IMR-90 (cell line): ENCODE measurements at regions not wholly inside any gene's neighbourhood (a gene's known extent, or its start where the extent isn't known, plus 50 kb on each side); places are given as distances from the start of the nearest gene placed in this dataset.

Source experiments
- ATAC-seq: fragments of 200-7000 bp; cut with Tn5 transposase; 2 replicates; pipeline ENCODE4 v1.9.1; 2020; ENCODE audit warnings: low read depth, mild to moderate bottlenecking, moderate library complexity
- BruUV-seq: library from RNA; stranded (reverse); fragments of 400-500 nt; replicated peaks from 2 replicates; lab custom pipeline; 2021; lab: Mats Ljungman, UMichigan
- CTCF ChIA-PET: fragments of 300-600 bp; formaldehyde crosslinking; extraction: SDS; loops from one replicate; lab custom pipeline; 2021; ENCODE audit warnings: antibody characterized with exemption; lab: Yijun Ruan, JAX
- POLR2A ChIA-PET: fragments of 300-600 bp; sonication (Branson Sonifier 250); formaldehyde crosslinking; loops from one replicate; lab custom pipeline; 2022; ENCODE audit warnings: antibody characterized with exemption; ENCODE audit not compliant: unreplicated experiment; lab: Charles Lee
- DNase-seq: peaks from one replicate; pipeline ENCODE4 v3.0.0; 2013
- H2AFZ ChIP-seq: replicated peaks from 2 replicates; pipeline ENCODE3; 2013; ENCODE audit warnings: low read length, mild to moderate bottlenecking; ENCODE audit not compliant: poor library complexity
- H2AK5ac ChIP-seq: 2 replicates; pipeline ENCODE4 v1.6.1; 2013; ENCODE audit warnings: low read depth, low read length, inconsistent platforms
- H2AK9ac ChIP-seq: replicated peaks from 2 replicates; pipeline ENCODE3; 2013; ENCODE audit warnings: mild to moderate bottlenecking, low read depth, low read length, moderate library complexity; ENCODE audit not compliant: poor library complexity
- H2BK120ac ChIP-seq: 2 replicates; pipeline ENCODE4 v1.6.1; 2013; ENCODE audit warnings: low read depth, low read length, inconsistent platforms
- H2BK15ac ChIP-seq: 3 replicates; pipeline ENCODE4 v1.6.1; 2013; ENCODE audit warnings: low read depth, low read length, inconsistent platforms
- H2BK20ac ChIP-seq: 2 replicates; pipeline ENCODE4 v1.6.1; 2013; ENCODE audit warnings: low read depth, mild to moderate bottlenecking, inconsistent platforms, low read length, moderate library complexity
- H2BK5ac ChIP-seq: 2 replicates; pipeline ENCODE4 v1.6.1; 2013; ENCODE audit warnings: mild to moderate bottlenecking, low read depth, low read length, inconsistent platforms; ENCODE audit not compliant: poor library complexity, severe bottlenecking
- H3K14ac ChIP-seq: replicated peaks from 2 replicates; pipeline ENCODE4 v1.6.1; 2013; ENCODE audit warnings: low read depth, low read length, inconsistent platforms
- H3K18ac ChIP-seq: 2 replicates; pipeline ENCODE4 v1.6.1; 2013; ENCODE audit warnings: low read depth, low read length, control low read depth
- H3K23ac ChIP-seq: 2 replicates; pipeline ENCODE4 v1.6.1; 2013; ENCODE audit warnings: low read depth, low read length, inconsistent platforms
- H3K27ac ChIP-seq: 2 replicates; pipeline ENCODE4 v1.5.1; 2013; ENCODE audit warnings: mild to moderate bottlenecking, control low read depth, low read length; ENCODE audit not compliant: insufficient read depth
- H3K27me3 ChIP-seq: 2 replicates; pipeline ENCODE4 v1.6.1; 2013; ENCODE audit warnings: low read length; ENCODE audit not compliant: control insufficient read depth, insufficient read depth
- H3K36me3 ChIP-seq: 2 replicates; pipeline ENCODE4 v1.6.1; 2013; ENCODE audit warnings: low read length, mixed read lengths; ENCODE audit not compliant: control insufficient read depth, insufficient read depth
- H3K4ac ChIP-seq: 2 replicates; pipeline ENCODE4 v1.6.1; 2013; ENCODE audit warnings: low read depth, low read length, inconsistent platforms
- H3K4me1 ChIP-seq: 2 replicates; pipeline ENCODE4 v1.6.1; 2013; ENCODE audit warnings: low read length, mixed read lengths; ENCODE audit not compliant: control insufficient read depth, insufficient read depth
- H3K4me2 ChIP-seq: 2 replicates; pipeline ENCODE4 v1.6.1; 2013; ENCODE audit warnings: low read depth, mild to moderate bottlenecking, control low read depth, low read length, moderate library complexity
- H3K4me3 ChIP-seq: 2 replicates; pipeline ENCODE4 v1.5.1; 2013; ENCODE audit warnings: low read depth, mild to moderate bottlenecking, control low read depth, low read length, moderate library complexity; ENCODE audit not compliant: insufficient read depth
- H3K56ac ChIP-seq: 2 replicates; pipeline ENCODE4 v1.6.1; 2013; ENCODE audit warnings: low read length, inconsistent platforms; ENCODE audit not compliant: insufficient read depth; ENCODE audit errors: extremely low read depth
- H3K79me1 ChIP-seq, 2 experiments: 2 replicates each; pipeline ENCODE4 v1.6.1; 2013; ENCODE audit warnings: low read length in 2 of 2, inconsistent platforms in 1 of 2, low read depth in 1 of 2
- H3K9ac ChIP-seq: 2 replicates; pipeline ENCODE4 v1.6.1; 2013; ENCODE audit warnings: low read depth, low read length, control low read depth
- H3K9me1 ChIP-seq: 2 replicates; pipeline ENCODE4 v1.6.1; 2013; ENCODE audit warnings: low read length, inconsistent platforms; ENCODE audit not compliant: insufficient read depth
- H3K9me3 ChIP-seq: 2 replicates; pipeline ENCODE4 v1.6.1; 2013; ENCODE audit warnings: low read length; ENCODE audit not compliant: control insufficient read depth, insufficient read depth
- H4K20me1 ChIP-seq: 2 replicates; pipeline ENCODE4 v1.6.1; 2013; ENCODE audit warnings: low read length, inconsistent platforms; ENCODE audit not compliant: insufficient read depth
- H4K5ac ChIP-seq: 2 replicates; pipeline ENCODE4 v1.6.1; 2013; ENCODE audit warnings: mild to moderate bottlenecking, low read depth, low read length, control low read depth
- H4K8ac ChIP-seq, 2 experiments: 2 replicates each; pipeline ENCODE4 v1.6.1; 2013; ENCODE audit warnings: low read depth in 2 of 2, low read length in 2 of 2, control low read depth in 1 of 2, inconsistent platforms in 1 of 2
- H4K91ac ChIP-seq: 2 replicates; pipeline ENCODE4 v1.6.1; 2013; ENCODE audit warnings: low read depth, low read length, inconsistent platforms; ENCODE audit not compliant: insufficient read depth
- BHLHE40 ChIP-seq: fragments of 150-350 bp; IDR thresholded peaks from 2 replicates; pipeline ENCODE4 v1.6.1; 2016; ENCODE audit warnings: mild to moderate bottlenecking, low read depth, low read length
- CEBPB ChIP-seq: IDR thresholded peaks from 2 replicates; pipeline ENCODE4 v1.6.1; 2012; ENCODE audit warnings: low read depth, low read length, improper control_type of control experiment
- FOS ChIP-seq: fragments of 150-350 bp; IDR thresholded peaks from 2 replicates; pipeline ENCODE4 v1.6.1; 2016; ENCODE audit warnings: low read depth, low read length
- MAFK ChIP-seq: IDR thresholded peaks from 2 replicates; pipeline ENCODE4 v1.6.1; 2012; ENCODE audit warnings: low read depth, low read length, improper control_type of control experiment
- MXI1 ChIP-seq: IDR thresholded peaks from 2 replicates; pipeline ENCODE4 v1.6.1; 2012; ENCODE audit warnings: low read depth, mild to moderate bottlenecking, low read length, moderate library complexity, borderline replicate concordance
- NFE2L2 ChIP-seq: fragments of 150-350 bp; IDR thresholded peaks from 2 replicates; pipeline ENCODE4 v1.6.1; 2016; ENCODE audit warnings: low read depth, mild to moderate bottlenecking, low read length
- POLR2A ChIP-seq: IDR thresholded peaks from 2 replicates; pipeline ENCODE4 v1.6.1; 2012; ENCODE audit warnings: mild to moderate bottlenecking, low read depth, low read length
- RAD21 ChIP-seq: IDR thresholded peaks from 2 replicates; pipeline ENCODE4 v1.6.1; 2012; ENCODE audit warnings: low read length, improper control_type of control experiment
- RCOR1 ChIP-seq: IDR thresholded peaks from 2 replicates; pipeline ENCODE4 v1.6.1; 2012; ENCODE audit warnings: mild to moderate bottlenecking, low read length, improper control_type of control experiment; ENCODE audit not compliant: insufficient replicate concordance
- RFX5 ChIP-seq: IDR thresholded peaks from 2 replicates; pipeline ENCODE4 v1.8.0; 2012; ENCODE audit warnings: low read depth, mild to moderate bottlenecking, low read length, moderate library complexity
- SMC3 ChIP-seq: fragments of 150-350 bp; IDR thresholded peaks from 2 replicates; pipeline ENCODE4 v1.6.1; 2016; ENCODE audit warnings: low read depth, mild to moderate bottlenecking, antibody characterized with exemption, low read length, moderate library complexity
- WGBS, 2 experiments: methylation state at CpG; one replicate each; pipeline versions ENCODE4 v1.1.5 to v1.1.7; 2013; ENCODE audit warnings: missing lambda C conversion rate in 2 of 2; ENCODE audit not compliant: insufficient read length in 1 of 2; ENCODE audit errors: extremely low coverage in 2 of 2; 5-methylcytosine and 5-hydroxymethylcytosine counted together
- dilution Hi-C: fragments of 300-500 bp; cut with HindIII; formaldehyde crosslinking; loops from one replicate; pipeline ENCODE4 v1.14.3; 2018; ENCODE audit warnings: low sequenced_read_pairs; ENCODE audit not compliant: unreplicated experiment
- in situ Hi-C: fragments of 300-500 bp; cut with MboI; formaldehyde crosslinking; loops from 3 replicates; pipeline ENCODE4 v1.14.3; 2019; ENCODE audit warnings: low sequenced_read_pairs, inconsistent platforms, mixed read lengths
- intact Hi-C: fragments of 100-400 bp; cut with micrococcal nuclease; formaldehyde crosslinking; loops from 2 replicates; pipeline ENCODE4 v1.10.0; 2022
- TF ChIP-seq, protein P1 (sequence below): conservative IDR thresholded peaks from 2 replicates; pipeline ENCODE4 v1.5.1; 2012; ENCODE audit warnings: mild to moderate bottlenecking, low read depth, low read length, improper control_type of control experiment
- TF ChIP-seq, protein P2 (sequence below): fragments of 150-350 bp; IDR thresholded peaks from 2 replicates; pipeline ENCODE4 v1.6.1; 2016; ENCODE audit warnings: low read depth, mild to moderate bottlenecking, low read length, moderate library complexity, borderline replicate concordance
- TF ChIP-seq, protein P3 (sequence below): fragments of 150-350 bp; IDR thresholded peaks from 2 replicates; pipeline ENCODE4 v1.6.1; 2017; ENCODE audit warnings: mild to moderate bottlenecking, antibody characterized with exemption, low read length, low read depth

DNA sequence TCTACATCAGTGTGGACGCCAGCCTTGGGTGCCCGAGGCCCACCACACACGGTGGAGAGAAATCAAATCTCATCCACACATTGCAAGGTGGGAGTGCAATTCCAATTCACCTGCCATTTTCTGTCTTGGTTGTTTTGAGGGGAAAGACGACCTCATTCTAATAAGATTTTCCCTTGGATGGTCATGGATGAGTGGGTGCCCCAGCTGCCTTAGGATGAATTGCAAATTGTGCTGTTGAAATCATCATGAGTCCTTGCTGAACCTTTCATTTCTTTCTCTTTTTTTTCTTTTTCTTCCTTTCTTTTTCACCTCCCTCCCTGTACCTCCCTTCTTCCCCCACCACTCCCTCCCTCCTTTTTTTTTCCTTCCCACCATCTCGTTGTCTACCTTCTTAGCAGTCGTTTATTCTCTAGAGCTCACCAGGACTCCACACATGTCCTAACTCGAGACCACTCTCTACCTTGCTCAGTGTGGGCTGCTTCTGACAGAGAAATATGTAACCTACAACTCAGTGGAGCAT, 266.9 kb upstream of the NFE2L3 start:
- no peak overlapping the region for H4K5ac ChIP-seq
- no peaks in the 10 kb centered on the region for H4K20me1 ChIP-seq
- H3K4me3 ChIP-seq = no peak overlapping the region
- H4K8ac ChIP-seq = no peak overlapping the region
- H2BK120ac ChIP-seq = no peak overlapping the region
- no peaks in the 10 kb centered on the region for H3K4me1 ChIP-seq
- H3K14ac ChIP-seq = no peak overlapping the region
- in situ Hi-C loops = no loop called here
- H3K9ac ChIP-seq = no peak overlapping the region
- H3K4me2 ChIP-seq = no peak overlapping the region
- DNase-seq (no peak), ATAC-seq (no peak)
- H3K79me1 ChIP-seq = no peaks in the 10 kb centered on the region
- H3K4ac ChIP-seq = no peak overlapping the region
- H2AK9ac ChIP-seq = no peak overlapping the region
- intact Hi-C loops = no loop called here
- BruUV-seq = no TSS peak
- H3K9me3 ChIP-seq = no peaks in the 10 kb centered on the region
- H3K9me1 ChIP-seq = no peaks in the 10 kb centered on the region
- no peak overlapping the region for H3K18ac ChIP-seq
- ChIA-PET CTCF (interaction anchor here (0.6 kb wide), 1 partner anchor 37 kb away, joined by 3 read pairs; no protein-coding TSS in a partner anchor), POLR2A (no interaction called here)
- no peak overlapping the region for H2BK15ac ChIP-seq
- 0% methylated on average over 2 of the region's 7 CpGs; no CpG with 5 or more reads in 1 of the 2 experiments for WGBS, 2 experiments
- no peak overlapping the region for H3K27ac ChIP-seq
- peaks cover 43% of the 10 kb centered on the region for H3K27me3 ChIP-seq
- H3K23ac ChIP-seq = no peak overlapping the region
- no peak overlapping the region for H3K56ac ChIP-seq
- dilution Hi-C loops = no loop called here
- no peak overlapping the region for H2BK20ac ChIP-seq
- TF ChIP-seq POLR2A = no peak
- TF ChIP-seq NFE2L2 = no peak
- no peak for TF ChIP-seq RAD21
- TF ChIP-seq, protein P1, sequence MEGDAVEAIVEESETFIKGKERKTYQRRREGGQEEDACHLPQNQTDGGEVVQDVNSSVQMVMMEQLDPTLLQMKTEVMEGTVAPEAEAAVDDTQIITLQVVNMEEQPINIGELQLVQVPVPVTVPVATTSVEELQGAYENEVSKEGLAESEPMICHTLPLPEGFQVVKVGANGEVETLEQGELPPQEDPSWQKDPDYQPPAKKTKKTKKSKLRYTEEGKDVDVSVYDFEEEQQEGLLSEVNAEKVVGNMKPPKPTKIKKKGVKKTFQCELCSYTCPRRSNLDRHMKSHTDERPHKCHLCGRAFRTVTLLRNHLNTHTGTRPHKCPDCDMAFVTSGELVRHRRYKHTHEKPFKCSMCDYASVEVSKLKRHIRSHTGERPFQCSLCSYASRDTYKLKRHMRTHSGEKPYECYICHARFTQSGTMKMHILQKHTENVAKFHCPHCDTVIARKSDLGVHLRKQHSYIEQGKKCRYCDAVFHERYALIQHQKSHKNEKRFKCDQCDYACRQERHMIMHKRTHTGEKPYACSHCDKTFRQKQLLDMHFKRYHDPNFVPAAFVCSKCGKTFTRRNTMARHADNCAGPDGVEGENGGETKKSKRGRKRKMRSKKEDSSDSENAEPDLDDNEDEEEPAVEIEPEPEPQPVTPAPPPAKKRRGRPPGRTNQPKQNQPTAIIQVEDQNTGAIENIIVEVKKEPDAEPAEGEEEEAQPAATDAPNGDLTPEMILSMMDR = no peak
- TF ChIP-seq, protein P2, sequence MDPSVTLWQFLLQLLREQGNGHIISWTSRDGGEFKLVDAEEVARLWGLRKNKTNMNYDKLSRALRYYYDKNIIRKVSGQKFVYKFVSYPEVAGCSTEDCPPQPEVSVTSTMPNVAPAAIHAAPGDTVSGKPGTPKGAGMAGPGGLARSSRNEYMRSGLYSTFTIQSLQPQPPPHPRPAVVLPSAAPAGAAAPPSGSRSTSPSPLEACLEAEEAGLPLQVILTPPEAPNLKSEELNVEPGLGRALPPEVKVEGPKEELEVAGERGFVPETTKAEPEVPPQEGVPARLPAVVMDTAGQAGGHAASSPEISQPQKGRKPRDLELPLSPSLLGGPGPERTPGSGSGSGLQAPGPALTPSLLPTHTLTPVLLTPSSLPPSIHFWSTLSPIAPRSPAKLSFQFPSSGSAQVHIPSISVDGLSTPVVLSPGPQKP = no peak
- TF ChIP-seq RCOR1 = no peak
- TF ChIP-seq BHLHE40 = no peak
- no peak for TF ChIP-seq CEBPB
- TF ChIP-seq FOS = no peak
- TF ChIP-seq, protein P3, sequence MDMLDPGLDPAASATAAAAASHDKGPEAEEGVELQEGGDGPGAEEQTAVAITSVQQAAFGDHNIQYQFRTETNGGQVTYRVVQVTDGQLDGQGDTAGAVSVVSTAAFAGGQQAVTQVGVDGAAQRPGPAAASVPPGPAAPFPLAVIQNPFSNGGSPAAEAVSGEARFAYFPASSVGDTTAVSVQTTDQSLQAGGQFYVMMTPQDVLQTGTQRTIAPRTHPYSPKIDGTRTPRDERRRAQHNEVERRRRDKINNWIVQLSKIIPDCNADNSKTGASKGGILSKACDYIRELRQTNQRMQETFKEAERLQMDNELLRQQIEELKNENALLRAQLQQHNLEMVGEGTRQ = no peak
- no peak for TF ChIP-seq RFX5
- TF ChIP-seq MAFK = no peak
- TF ChIP-seq MXI1 = no peak
- TF ChIP-seq SMC3 = no peak
- no peak overlapping the region for H2BK5ac ChIP-seq
- H2AK5ac ChIP-seq = no peak overlapping the region
- H3K36me3 ChIP-seq = no peaks in the 10 kb centered on the region
- H2AFZ ChIP-seq = no peak overlapping the region
- H4K91ac ChIP-seq = no peak overlapping the region
